ENCODE measurements at regions not wholly inside any gene's neighbourhood (a gene's known extent, or its start where the extent isn't known, plus 50 kb on each side); places are given as distances from the start of the nearest gene placed in this dataset.
"Not testable (repeated sequence)": the region's sequence is repeated elsewhere in the genome, so short reads cannot be mapped to it uniquely, and the experiment has no call there.

- DNase-seq, result no peak
Observed at GRCh38 chr15:62325597-62325996, 160.5 kb upstream of the C2CD4B start.

- DNase-seq, result no peak
Observed at GRCh38 chr15:62326460-62327011, 161.5 kb upstream of the C2CD4B start.

DNA sequence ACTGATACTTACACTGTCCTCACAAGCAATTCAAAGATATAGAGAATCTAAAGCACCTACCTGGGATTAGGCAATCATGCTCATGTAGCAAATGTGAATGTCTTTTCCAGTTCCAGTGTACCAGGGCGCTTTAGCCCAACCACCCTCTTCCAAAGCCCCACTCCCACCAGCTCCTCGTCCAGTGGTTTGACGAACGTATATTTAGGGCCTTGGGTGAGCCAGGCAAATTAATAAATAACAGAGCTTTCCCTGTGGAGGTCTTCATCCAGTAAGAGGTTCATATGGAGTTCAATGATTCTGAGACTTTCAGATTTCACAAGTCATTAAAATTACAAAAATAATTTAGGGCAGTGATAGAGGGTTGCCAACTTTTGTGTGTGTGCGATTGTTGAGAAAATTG, 162.3 kb upstream of the C2CD4B start:
- no peak for DNase-seq

DNA sequence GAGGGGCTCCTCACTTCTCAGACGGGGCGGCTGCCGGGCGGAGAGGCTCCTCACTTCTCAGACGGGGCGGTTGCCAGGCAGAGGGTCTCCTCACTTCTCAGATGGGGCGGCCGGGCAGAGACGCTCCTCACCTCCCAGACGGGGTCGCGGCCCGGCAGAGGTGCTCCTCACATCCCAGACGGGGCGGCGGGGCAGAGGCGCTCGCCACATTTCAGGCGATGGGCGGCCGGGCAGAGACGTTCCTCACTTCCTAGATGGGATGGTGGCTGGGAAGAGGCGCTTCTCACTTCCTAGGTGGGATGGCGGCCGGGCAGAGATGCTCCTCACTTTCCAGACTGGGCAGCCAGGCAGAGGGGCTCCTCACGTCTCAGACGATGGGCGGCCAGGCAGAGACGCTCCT, 167.4 kb upstream of the C2CD4B start:
- not testable (repeated sequence) for DNase-seq

GRCh38 chr15:62334536-62334935, 169.5 kb upstream of the C2CD4B start:
- no peak for DNase-seq

DNA sequence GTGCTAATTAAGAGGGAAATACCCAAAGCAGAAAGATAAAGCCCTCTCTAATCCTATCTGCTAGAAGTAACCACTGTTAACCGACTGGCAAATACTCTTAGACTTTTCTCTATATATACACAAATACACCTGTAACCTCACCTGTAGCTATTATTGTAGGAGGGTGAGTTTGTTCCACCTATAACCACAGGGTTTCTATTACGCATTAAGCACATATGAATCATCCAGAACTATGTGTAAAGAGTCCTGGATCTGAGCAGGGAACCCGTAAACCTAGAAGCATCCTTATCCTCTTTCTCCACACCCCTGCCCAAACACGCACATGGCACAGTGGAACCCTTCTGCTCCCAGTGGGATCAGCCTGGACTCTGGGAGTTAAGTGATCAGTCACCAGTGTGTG, 172.8 kb upstream of the C2CD4B start:
- DNase-seq, result no peak

GRCh38 chr15:62338497-62338896, 173.4 kb upstream of the C2CD4B start:
- no peak for DNase-seq

- DNase-seq, result no peak
Observed at GRCh38 chr15:62342959-62343358, 177.9 kb upstream of the C2CD4B start.

DNA sequence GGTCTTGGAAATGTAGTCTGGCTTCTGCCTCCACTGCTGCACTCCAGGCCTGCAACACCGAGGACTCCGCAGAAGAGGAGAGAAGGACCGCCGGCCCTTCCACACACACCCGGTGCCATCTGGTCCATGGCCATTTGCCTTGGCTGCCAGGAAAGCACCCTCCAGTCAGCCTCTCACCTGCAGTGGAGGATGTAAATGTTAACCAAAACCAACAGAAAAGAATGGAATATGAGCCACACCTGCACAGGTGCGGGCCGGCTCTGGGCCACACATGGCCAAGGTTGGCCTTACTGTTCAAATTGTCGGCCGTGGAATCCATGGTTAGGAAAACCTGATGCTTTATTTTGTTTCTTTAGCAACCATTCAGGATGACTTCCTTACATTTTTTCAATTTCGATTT, 178.3 kb upstream of the C2CD4B start:
- no peak for DNase-seq

DNA sequence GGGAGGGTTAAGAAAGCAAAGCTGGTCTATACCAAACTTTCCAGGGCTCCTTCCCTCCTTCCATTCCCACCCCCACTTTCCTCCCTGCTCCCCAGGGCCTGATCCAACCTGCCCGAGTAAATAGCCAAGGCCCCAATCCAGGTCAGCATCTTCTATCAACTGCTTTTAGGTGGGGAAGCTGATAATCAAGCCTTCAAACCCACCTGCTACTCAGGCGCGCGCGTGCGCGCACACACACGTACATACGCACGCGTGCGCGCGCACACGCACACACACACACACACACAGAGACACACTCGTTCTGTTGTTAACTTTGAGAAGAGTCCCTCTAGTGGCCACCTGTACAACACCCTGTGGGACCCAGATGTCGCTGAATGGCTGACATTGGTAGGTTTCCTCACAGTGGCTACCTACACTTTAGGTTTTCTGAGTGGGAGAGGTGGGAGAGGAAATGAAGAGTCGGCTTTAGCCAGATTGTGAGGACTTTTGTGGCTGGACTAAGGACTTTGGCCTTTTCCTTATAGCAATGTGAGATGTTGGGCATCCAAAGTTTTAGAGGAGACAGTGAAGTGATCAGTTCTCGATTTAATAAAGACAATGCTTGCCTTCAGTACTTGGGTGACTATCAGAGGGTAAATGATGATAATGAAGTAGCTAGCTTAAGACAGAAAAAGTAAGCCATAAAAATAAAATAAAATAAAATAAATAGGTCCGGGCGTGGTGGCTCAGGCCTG, 179.9 kb upstream of the C2CD4B start:
- DNase-seq, result peak; percentile 50

GRCh38 chr15:62346168-62346567, 181.1 kb upstream of the C2CD4B start:
- DNase-seq, result no peak

DNA sequence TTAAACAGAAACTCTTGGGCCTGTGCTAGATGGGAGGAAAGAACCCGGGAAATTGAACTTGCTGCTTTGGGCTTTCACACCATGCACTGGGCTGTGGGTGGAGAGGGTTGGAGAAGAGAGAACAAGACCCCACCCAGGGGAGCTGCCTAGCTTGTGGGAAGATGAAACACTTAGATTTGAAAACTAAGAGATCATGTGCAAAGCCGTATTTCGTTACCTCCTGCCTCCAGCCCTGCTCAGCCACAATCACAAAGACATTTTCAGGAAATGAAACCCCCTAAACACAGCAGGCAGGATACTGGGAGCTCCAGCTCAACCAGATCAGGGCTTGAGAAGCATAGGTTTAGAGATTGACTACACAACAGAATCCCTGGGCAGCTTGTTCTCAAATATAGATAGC, 183.0 kb upstream of the C2CD4B start:
- DNase-seq, result no peak

DNA sequence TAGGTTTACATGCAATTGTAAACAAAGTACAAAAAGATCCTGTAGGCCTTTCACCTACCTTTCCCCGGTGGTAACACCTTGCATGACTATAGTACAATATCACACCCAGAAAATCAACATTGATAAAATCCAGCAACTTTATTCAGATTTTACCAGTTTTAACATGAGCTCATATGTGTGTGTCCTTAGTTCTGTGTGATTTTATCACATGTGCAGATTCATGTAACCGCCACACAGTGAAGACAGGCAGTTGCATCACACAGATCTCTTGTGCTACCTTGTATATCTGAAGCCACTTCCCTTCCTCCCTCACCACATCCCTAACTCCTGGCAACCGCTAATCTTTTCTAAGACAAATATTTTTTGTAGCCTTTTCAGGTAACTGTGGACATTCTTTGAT, 183.5 kb upstream of the C2CD4B start:
- DNase-seq, result no peak

GRCh38 chr15:62352817-62353216, 187.7 kb upstream of the C2CD4B start:
- DNase-seq, result no peak

DNA sequence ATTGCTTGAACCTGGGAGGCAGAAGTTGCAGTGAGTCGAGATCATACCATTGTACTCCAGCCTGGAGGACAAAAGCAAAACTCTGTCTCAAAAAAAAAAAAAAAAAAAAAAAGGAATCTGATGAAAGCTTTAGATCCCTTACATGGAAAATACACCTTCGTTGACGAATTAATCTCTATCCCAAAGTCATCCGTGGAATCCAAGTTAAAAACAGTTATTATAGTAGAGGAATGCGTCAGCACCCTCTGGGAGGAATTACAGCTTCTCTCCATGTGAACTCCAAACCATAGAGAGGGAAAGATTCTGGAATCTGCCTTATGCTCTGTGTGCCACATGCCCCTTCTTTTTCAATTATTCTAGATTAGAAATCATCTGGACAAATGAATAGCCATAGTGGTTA, 192.3 kb upstream of the C2CD4B start:
- DNase-seq, result no peak

GRCh38 chr15:62359416-62359815, 194.3 kb upstream of the C2CD4B start:
- no peak for DNase-seq

DNA sequence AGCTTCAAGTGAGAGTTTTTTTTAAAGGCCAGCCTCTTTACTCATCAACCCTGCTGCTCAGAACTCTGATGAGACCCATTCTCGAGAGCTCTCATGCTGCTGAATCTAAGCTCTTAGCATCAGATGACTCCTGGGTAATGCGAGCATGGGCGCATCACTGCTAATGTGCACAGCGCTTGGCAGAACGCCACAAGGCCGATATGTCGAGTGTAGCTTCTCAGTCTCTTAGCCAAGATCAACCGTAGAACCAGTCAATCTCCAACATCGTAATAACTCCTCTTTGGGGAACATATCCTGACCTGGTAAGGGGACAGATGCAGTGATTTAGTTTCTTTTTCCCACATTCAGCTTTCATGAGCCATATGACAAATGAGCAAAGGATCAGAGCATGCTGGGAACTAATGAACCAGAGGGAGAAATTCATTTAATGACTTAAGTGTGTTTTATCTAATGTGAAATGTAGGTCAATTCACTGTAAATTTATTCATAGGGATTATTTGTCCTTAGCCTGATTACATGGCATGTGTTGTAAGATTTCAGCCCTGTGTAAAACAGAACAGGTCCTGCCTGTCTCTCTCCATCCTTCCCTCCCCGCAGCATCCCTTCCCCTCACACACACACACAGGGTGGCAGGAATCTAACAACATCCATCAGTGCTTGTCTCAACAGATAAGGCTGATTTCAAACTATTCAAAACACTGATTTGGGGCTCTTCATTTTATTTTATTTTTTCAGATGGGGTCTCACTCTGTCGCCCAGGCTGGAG, 195.4 kb upstream of the C2CD4B start:
- DNase-seq, result no peak

DNA sequence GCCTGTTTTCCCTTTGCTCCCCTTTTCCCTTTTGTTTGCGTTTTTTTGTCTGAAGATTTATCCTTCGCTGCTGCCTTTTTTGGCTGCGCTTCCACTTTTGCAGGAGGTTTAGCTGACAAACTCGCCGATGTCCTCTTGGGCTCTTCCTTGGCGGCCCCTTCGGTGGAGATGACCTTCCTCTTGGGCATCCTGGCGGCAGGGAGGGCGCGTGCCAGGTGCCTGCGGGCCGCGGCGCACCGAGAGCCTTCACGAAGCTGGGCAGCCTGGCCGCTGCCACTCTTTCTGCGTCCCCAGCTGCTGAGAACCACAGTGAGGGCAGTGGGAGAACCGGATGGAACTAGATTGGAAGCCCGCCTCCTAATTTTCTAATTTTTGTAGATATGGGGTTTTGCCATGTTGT, 197.1 kb upstream of the C2CD4B start:
- no peak for DNase-seq

DNA sequence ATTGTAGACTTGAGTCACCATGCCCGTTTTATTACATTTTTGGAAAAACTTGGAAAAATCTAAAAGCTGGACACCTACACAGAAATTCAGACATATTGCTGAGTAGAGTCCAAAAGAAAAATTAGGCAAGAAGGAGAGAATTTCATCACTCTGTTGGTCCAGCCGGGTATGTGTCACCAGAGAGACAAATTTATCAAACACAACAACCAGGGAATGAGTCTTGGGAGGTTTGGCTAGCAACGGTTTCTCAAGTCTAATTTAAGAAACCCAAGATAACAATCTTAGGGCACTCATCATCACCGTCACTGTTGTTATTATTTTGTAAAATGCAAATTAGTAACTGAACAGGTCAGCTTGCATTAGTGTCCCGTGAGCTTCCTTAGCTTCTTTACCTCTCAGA, 197.5 kb upstream of the C2CD4B start:
- DNase-seq, result no peak

DNA sequence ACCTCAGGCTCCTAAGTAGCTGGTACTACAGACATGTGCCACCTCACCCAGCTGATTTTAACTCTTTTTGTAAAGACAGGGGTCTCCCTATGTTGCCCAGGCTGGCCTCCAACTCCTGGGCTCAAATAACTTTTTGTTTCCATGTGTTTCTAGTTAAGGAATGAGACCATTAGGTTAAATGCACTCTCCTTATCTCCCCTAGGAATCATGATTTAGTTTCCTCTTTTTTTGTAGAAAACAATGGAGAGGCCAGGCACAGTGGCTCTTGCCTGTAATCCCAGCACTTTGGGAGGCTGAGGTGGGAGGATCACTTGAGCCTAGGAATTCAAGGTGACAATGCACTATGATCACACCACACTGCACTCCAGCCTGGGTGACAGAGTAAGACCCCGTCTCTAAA, 198.8 kb upstream of the C2CD4B start:
- no peak for DNase-seq

- DNase-seq, result no peak
Observed at GRCh38 chr15:62365795-62366442, 200.8 kb upstream of the C2CD4B start.

DNA sequence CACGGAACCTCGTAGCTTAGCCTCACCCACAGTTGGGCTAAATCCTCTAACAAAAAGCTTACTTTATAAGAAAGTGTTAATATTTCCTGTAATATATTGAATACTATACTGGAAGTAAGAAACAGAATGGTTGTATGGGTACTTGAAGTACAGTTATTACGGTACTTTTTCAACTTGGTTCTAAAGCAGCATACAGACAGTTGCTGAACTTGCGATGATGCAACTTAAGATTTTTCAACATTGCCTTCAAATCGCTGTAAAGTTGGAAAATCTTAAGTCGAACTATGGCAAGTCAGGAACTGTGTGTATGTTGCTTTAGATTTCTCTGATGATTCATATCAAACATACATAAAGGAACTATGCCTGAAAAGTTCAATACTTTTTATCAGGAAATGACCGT, 204.4 kb upstream of the C2CD4B start:
- no peak for DNase-seq

DNA sequence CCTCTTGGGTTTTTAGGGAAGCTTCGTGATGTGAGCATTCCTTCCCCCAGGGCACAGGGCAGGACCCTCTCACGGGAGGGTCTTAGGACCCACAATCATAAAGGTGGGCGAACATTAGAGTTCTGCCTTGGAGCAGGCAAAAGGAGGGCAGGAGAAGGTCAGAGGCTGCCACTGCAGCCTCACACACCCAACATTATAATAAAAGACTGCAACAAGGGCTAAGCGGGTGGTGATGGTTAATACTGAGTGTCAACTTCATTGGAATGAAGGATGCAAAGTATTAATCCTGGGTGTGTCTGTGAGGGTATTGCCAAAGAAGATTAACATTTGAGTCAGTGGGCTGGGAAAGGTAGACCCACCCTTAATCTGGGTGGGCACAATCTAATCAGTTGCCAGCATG, 206.6 kb upstream of the C2CD4B start:
- DNase-seq, result not testable (repeated sequence)

All from activated naive CD4-positive, alpha-beta T cell treated with anti-CD3 and anti-CD28 coated beads, Interleukin-2, amount 50 U/mL, for 16 hours (primary cell).